Motor neuron (in vitro differentiated cells): ENCODE measurements at regions not wholly inside any gene's neighbourhood (a gene's known extent, or its start where the extent isn't known, plus 50 kb on each side); places are given as distances from the start of the nearest gene placed in this dataset.

Source experiments
- ATAC-seq, 8 experiments: fragments of 200-7000 bp; cut with Tn5 transposase; replicated peaks in 6 of 8; 2 replicates each; pipeline ENCODE4 v1.8.0; 2021; ENCODE audit warnings: mild to moderate bottlenecking in 8 of 8, moderate library complexity in 8 of 8
- H3K27ac ChIP-seq, 2 donors: fragments of 250-450 bp; sonication (Bioruptor Pico); 2 replicates each; pipeline ENCODE4 v1.9.0; 2021; ENCODE audit warnings: antibody characterized with exemption in 2 of 2, mild to moderate bottlenecking in 2 of 2, moderate library complexity in 1 of 2
- H3K4me1 ChIP-seq, 2 donors: fragments of 250-450 bp; sonication (Bioruptor Pico); replicated peaks in 1 of 2; 2 replicates each; pipeline ENCODE4 v1.6.1; 2021; ENCODE audit warnings: antibody characterized with exemption in 2 of 2, mild to moderate bottlenecking in 2 of 2, moderate library complexity in 1 of 2
- H3K4me3 ChIP-seq, 5 donors: fragments of 250-450 bp; sonication (Bioruptor Pico); 2 replicates each; pipeline ENCODE4 v1.9.0; 2021; ENCODE audit warnings: antibody characterized with exemption in 5 of 5, mild to moderate bottlenecking in 5 of 5, moderate library complexity in 4 of 5
- WGBS, 10 experiments: fragments of 450-650 bp; shearing (Covaris generic); methylation state at CpG; one replicate each; pipeline ENCODE4 v1.0.0; 2022; 5-methylcytosine and 5-hydroxymethylcytosine counted together
- in situ Hi-C, 9 experiments: fragments of 400-800 bp; cut with MboI; loops; one replicate each; pipeline ENCODE4 v1.15.0; 2021; ENCODE audit warnings: low sequenced_read_pairs in 9 of 9, low pct_unique_long_range_greater_than_20kb in 2 of 9; ENCODE audit not compliant: unreplicated experiment in 9 of 9

GRCh38 chr3:115536171-115536570 is 87.1 kb upstream of the GAP43 start:
- H3K4me3 ChIP-seq: no peak overlapping the region
- 83 to 100% (median 98%) methylated on average over 1 to 2 of the region's 2 CpGs; no CpG with 5 or more reads in 2 of the 10 experiments for WGBS, 10 experiments

GRCh38 chr3:115537669-115538068 is 85.6 kb upstream of the GAP43 start:
- Histone ChIP-seq H3K27ac (no peak overlapping the region), H3K4me3 (no peak overlapping the region), H3K4me1 (no peaks in the 10 kb centered on the region)
- in situ Hi-C loops: no loop called here
- ATAC-seq: no peak
- WGBS, 10 experiments: 56 to 100% (median 84%) methylated on average over 1 to 3 of the region's 3 CpGs; no CpG with 5 or more reads in 1 of the 10 experiments

More at GRCh38 chr3:115536171-115536570, 87.1 kb upstream of the GAP43 start:
- ATAC-seq: no peak
- in situ Hi-C loops: no loop called here
- no peaks in the 10 kb centered on the region for H3K4me1 ChIP-seq
- H3K27ac ChIP-seq: no peak overlapping the region

DNA sequence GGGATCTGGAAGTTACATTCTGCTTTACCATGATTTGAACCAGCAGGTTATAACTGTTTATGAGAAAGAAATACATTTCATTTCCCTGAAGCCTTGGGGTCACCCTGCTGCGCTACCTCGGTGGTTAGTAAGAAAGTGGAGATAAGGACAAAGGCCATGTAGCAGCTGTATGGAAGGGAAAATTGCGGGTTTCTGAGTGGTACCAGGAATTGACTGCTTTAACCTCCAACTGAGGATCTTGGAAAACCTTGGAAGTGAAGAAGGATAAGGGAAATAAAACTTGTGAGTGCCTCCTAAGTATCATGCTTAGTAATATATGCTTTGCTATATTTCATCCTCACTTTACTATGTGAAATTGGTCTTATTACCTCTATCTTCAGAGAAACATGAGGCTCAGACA is 76.1 kb upstream of the GAP43 start:
- WGBS, 10 experiments: 86 to 100% (median 94%) methylated on average over 1 to 3 of the region's 3 CpGs; no CpG with 5 or more reads in 2 of the 10 experiments
- H3K4me1 ChIP-seq: peaks cover 14 to 22% of the 10 kb centered on the region in 2 donors
- no peak overlapping the region for H3K27ac ChIP-seq
- ATAC-seq: no peak
- no peak overlapping the region for H3K4me3 ChIP-seq
- in situ Hi-C loops: no loop called here

- WGBS, 10 experiments: 33 to 100% (median 89%) methylated on average over 1 to 2 of the region's 2 CpGs
- Histone ChIP-seq H3K4me1 (peaks cover 14 to 24% of the 10 kb centered on the region in 2 donors), H3K4me3 (no peak overlapping the region), H3K27ac (no peak overlapping the region)
- no peak for ATAC-seq
- in situ Hi-C loops: no loop called here
These were observed 74.7 kb upstream of the GAP43 start for GRCh38 chr3:115548611-115549010.

DNA sequence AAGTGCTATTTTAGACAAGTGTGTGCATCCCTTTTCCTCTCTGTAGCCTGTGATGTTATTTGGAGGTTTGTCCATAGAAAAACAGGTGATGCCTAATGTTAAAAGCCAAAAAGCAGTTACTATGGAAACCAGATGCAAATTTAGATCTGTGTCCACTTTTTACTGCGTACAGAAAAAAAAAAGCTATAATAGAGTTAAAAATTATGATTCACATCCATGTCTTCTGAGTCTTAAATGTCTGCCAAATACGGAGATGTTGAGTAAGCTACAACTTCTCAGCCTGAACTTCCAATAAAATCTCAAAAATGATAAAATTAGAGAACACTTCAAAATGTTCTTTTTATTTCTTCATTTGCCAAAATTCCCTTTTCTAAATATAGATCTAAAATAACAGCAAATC is 74.2 kb upstream of the GAP43 start:
- Histone ChIP-seq H3K27ac (no peak overlapping the region), H3K4me1 (peaks cover 14 to 24% of the 10 kb centered on the region in 2 donors), H3K4me3 (no peak overlapping the region)
- WGBS, 10 experiments: 10 to 97% (median 75%) methylated on average over 1 to 2 of the region's 2 CpGs; no CpG with 5 or more reads in 1 of the 10 experiments
- in situ Hi-C loops: no loop called here
- ATAC-seq: no peak

GRCh38 chr3:115550285-115550761 is 73.0 kb upstream of the GAP43 start:
- Histone ChIP-seq H3K4me1 (peaks cover 14 to 24% of the 10 kb centered on the region in 2 donors), H3K4me3 (no peak overlapping the region), H3K27ac (no peak overlapping the region)
- in situ Hi-C loops: no loop called here
- WGBS, 10 experiments: 0 to 83% (median 21%) methylated on average over 1 of the region's 1 CpG; no CpG with 5 or more reads in 4 of the 10 experiments
- ATAC-seq: peak in 2 of 8 experiments; percentile 39 to 41

- peaks cover 14 to 24% of the 10 kb centered on the region in 2 donors for H3K4me1 ChIP-seq
- peak; percentile 21 to 95 (median 89) for ATAC-seq
- WGBS, 10 experiments: 0 to 100% (median 75%) methylated on average over 1 of the region's 1 CpG; no CpG with 5 or more reads in 3 of the 10 experiments
- in situ Hi-C loops: no loop called here
- H3K27ac ChIP-seq: no peak overlapping the region
- no peak overlapping the region for H3K4me3 ChIP-seq
These were observed 72.3 kb upstream of the GAP43 start for GRCh38 chr3:115551016-115551415.

DNA sequence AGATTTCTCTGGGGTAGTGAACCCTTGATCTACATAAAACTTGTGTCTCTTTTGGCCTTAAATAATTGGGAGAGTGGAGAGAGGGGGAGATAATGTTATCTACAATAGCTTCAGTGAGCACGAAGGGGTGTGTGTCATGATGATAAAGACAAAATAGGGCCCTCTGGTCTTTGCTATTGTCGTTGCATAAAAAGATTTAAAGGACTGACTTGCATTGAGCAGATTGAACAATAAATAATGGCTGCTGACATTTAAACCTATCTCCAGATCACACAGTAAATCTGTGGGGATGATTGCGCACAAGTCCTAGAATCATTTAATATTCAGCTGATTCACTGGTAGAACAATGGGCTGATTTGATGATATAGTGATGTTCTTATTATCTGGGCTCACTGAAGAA is 71.3 kb upstream of the GAP43 start:
- in situ Hi-C loops: no loop called here
- Histone ChIP-seq H3K27ac (peak overlapping the region in 1 of 2 donors; percentile 17), H3K4me1 (peaks cover 14 to 24% of the 10 kb centered on the region in 2 donors), H3K4me3 (no peak overlapping the region)
- peak in 5 of 8 experiments; percentile 72 to 83 (median 80) for ATAC-seq
- WGBS, 10 experiments: 0 to 100% (median 67%) methylated on average over 1 to 3 of the region's 3 CpGs; no CpG with 5 or more reads in 3 of the 10 experiments

DNA sequence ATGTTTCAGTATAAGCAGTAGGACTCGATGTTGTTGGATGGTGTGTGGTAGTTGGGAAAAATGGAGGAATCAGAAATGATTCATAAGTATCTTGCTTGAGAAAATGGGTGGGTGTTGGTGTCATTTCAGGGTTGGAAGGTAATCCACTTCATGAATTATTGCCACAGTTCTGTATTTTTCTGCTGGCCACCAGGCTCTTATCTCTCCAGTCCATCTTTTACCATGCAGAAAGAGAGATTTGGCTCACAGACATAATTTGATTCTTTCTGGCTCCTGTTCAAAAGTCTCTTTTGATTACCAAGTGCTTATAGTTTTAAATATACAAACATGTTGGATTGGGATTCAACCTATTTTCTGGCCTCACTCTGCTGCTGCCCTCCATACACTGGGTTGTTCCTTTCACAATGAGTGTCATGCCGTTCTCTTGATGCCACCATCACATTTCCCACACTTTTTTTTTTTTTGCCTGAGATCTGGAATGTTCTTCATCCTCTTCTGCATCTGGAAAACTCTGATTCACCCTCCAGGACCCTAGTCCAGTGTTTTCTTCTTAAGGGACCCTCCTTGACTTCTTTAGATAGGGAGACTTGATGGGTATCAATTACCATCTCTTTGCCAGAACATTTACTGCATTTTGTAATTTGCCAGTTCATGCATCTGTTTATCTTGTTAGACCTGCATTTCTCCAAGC is 69.4 kb upstream of the GAP43 start:
- Histone ChIP-seq H3K4me3 (no peak overlapping the region), H3K27ac (no peak overlapping the region), H3K4me1 (peaks cover 14 to 24% of the 10 kb centered on the region in 2 donors)
- in situ Hi-C loops: no loop called here
- peak in 3 of 8 experiments; percentile 38 to 46 (median 41) for ATAC-seq
- WGBS, 10 experiments: 29 to 100% (median 88%) methylated on average over 1 to 2 of the region's 2 CpGs

- no peak overlapping the region for H3K4me3 ChIP-seq
- in situ Hi-C loops: no loop called here
- peak in 3 of 8 experiments; percentile 46 to 70 (median 49) for ATAC-seq
These were observed 68.9 kb upstream of the GAP43 start for GRCh38 chr3:115554487-115554807.

GRCh38 chr3:115562636-115563267 is 60.6 kb upstream of the GAP43 start:
- WGBS, 10 experiments: 45 to 100% (median 82%) methylated on average over 1 to 3 of the region's 4 CpGs; no CpG with 5 or more reads in 2 of the 10 experiments
- peaks cover 0 to 4% of the 10 kb centered on the region in 2 donors for H3K4me1 ChIP-seq
- ATAC-seq: no peak
- no peak overlapping the region for H3K4me3 ChIP-seq
- in situ Hi-C loops: no loop called here
- H3K27ac ChIP-seq: no peak overlapping the region

More at GRCh38 chr3:115554487-115554807, 68.9 kb upstream of the GAP43 start:
- Histone ChIP-seq H3K27ac (no peak overlapping the region), H3K4me1 (peaks cover 14 to 24% of the 10 kb centered on the region in 2 donors)

- 78 to 100% (median 83%) methylated on average over 1 of the region's 1 CpG; no CpG with 5 or more reads in 6 of the 10 experiments for WGBS, 10 experiments
- in situ Hi-C loops: no loop called here
- peak in 1 of 8 experiments; percentile 58 for ATAC-seq
- H3K4me1 ChIP-seq: peaks cover 0 to 4% of the 10 kb centered on the region in 2 donors
- H3K4me3 ChIP-seq: no peak overlapping the region
- no peak overlapping the region for H3K27ac ChIP-seq
These were observed 59.3 kb upstream of the GAP43 start for GRCh38 chr3:115563984-115564383.

- WGBS, 10 experiments: 71 to 100% (median 86%) methylated on average over 1 of the region's 1 CpG; no CpG with 5 or more reads in 5 of the 10 experiments
- Histone ChIP-seq H3K4me3 (no peak overlapping the region), H3K27ac (no peak overlapping the region), H3K4me1 (no peaks in the 10 kb centered on the region)
- no peak for ATAC-seq
- in situ Hi-C loops: no loop called here
These were observed 51.9 kb upstream of the GAP43 start for GRCh38 chr3:115571413-115571812.
